Nephron progenitor cell (in vitro differentiated cells): ENCODE measurements at regions not wholly inside any gene's neighbourhood (a gene's known extent, or its start where the extent isn't known, plus 50 kb on each side); places are given as distances from the start of the nearest gene placed in this dataset.

ENCODE experiments used
- DNase-seq: peaks from one replicate; pipeline ENCODE4 v3.0.0; 2021
- H3K27ac Mint-ChIP-seq: 2 replicates; pipeline ENCODE4 v1.8.0; 2021; ENCODE audit warnings: mild to moderate bottlenecking, moderate library complexity, mixed read lengths
- H3K27me3 Mint-ChIP-seq: 2 replicates; pipeline ENCODE4 v1.8.0; 2021; ENCODE audit warnings: mild to moderate bottlenecking, low read depth, mixed read lengths; ENCODE audit not compliant: poor library complexity
- H3K36me3 Mint-ChIP-seq: 2 replicates; pipeline ENCODE4 v1.8.0; 2021; ENCODE audit warnings: low read depth, mixed read lengths
- H3K4me1 Mint-ChIP-seq: 2 replicates; pipeline ENCODE4 v1.8.0; 2021; ENCODE audit warnings: mixed read lengths
- H3K4me3 Mint-ChIP-seq: 2 replicates; pipeline ENCODE4 v1.8.0; 2021; ENCODE audit warnings: mild to moderate bottlenecking, moderate library complexity, mixed read lengths
- H3K9me3 Mint-ChIP-seq: 2 replicates; pipeline ENCODE4 v1.8.0; 2021; ENCODE audit warnings: mild to moderate bottlenecking, moderate library complexity, mixed read lengths
- CTCF ChIP-seq: fragments of 200-600 bp; sonication (generic); IDR thresholded peaks from 2 replicates; pipeline ENCODE4 v1.5.0; 2021; ENCODE audit warnings: antibody characterized with exemption

GRCh38 chr14:100955201-100955600 is 51.7 kb upstream of the RTL1 start:
- no peak for TF ChIP-seq CTCF
- no peaks in the 10 kb centered on the region for H3K4me1 Mint-ChIP-seq
- no peak overlapping the region for H3K27ac Mint-ChIP-seq
- no peak overlapping the region for H3K4me3 Mint-ChIP-seq
- DNase-seq = no peak
- H3K9me3 Mint-ChIP-seq = no peaks in the 10 kb centered on the region
- peaks cover 9% of the 10 kb centered on the region for H3K27me3 Mint-ChIP-seq
- no peaks in the 10 kb centered on the region for H3K36me3 Mint-ChIP-seq

- no peak for DNase-seq
- peaks cover 23% of the 10 kb centered on the region for H3K27me3 Mint-ChIP-seq
- no peak overlapping the region for H3K4me3 Mint-ChIP-seq
- H3K4me1 Mint-ChIP-seq = no peaks in the 10 kb centered on the region
- H3K36me3 Mint-ChIP-seq = no peaks in the 10 kb centered on the region
- H3K9me3 Mint-ChIP-seq = no peaks in the 10 kb centered on the region
- TF ChIP-seq CTCF = no peak
- H3K27ac Mint-ChIP-seq = no peak overlapping the region
These were observed 59.0 kb upstream of the RTL1 start for GRCh38 chr14:100962494-100962893.

- peaks cover 19% of the 10 kb centered on the region for H3K27me3 Mint-ChIP-seq
- H3K27ac Mint-ChIP-seq = no peak overlapping the region
- no peak overlapping the region for H3K4me3 Mint-ChIP-seq
- no peaks in the 10 kb centered on the region for H3K36me3 Mint-ChIP-seq
- DNase-seq = no peak
- H3K9me3 Mint-ChIP-seq = no peaks in the 10 kb centered on the region
- H3K4me1 Mint-ChIP-seq = no peaks in the 10 kb centered on the region
- no peak for TF ChIP-seq CTCF
These were observed 61.8 kb upstream of the RTL1 start for GRCh38 chr14:100965296-100965695.

GRCh38 chr14:100967178-100967577 is 63.7 kb upstream of the RTL1 start:
- Mint-ChIP-seq H3K9me3 (no peaks in the 10 kb centered on the region), H3K36me3 (no peaks in the 10 kb centered on the region), H3K27me3 (peaks cover 11% of the 10 kb centered on the region), H3K4me1 (no peaks in the 10 kb centered on the region), H3K27ac (no peak overlapping the region), H3K4me3 (no peak overlapping the region)
- no peak for TF ChIP-seq CTCF
- no peak for DNase-seq

GRCh38 chr14:100967930-100968329 is 64.4 kb upstream of the RTL1 start:
- Mint-ChIP-seq H3K9me3 (no peaks in the 10 kb centered on the region), H3K27ac (no peak overlapping the region), H3K4me1 (no peaks in the 10 kb centered on the region), H3K27me3 (peaks cover 11% of the 10 kb centered on the region), H3K4me3 (no peak overlapping the region), H3K36me3 (no peaks in the 10 kb centered on the region)
- TF ChIP-seq CTCF = no peak
- no peak for DNase-seq

- H3K27ac Mint-ChIP-seq = no peak overlapping the region
- no peaks in the 10 kb centered on the region for H3K4me1 Mint-ChIP-seq
These were observed 68.8 kb upstream of the RTL1 start for GRCh38 chr14:100972118-100972897.

More at GRCh38 chr14:100972118-100972897, 68.8 kb upstream of the RTL1 start:
- Mint-ChIP-seq H3K4me3 (no peak overlapping the region), H3K27me3 (peaks cover 12% of the 10 kb centered on the region), H3K36me3 (no peaks in the 10 kb centered on the region), H3K9me3 (no peaks in the 10 kb centered on the region)
- TF ChIP-seq CTCF = no peak
- DNase-seq = no peak
